GM23338 (cell line): ENCODE measurements at regions not wholly inside any gene's neighbourhood (a gene's known extent, or its start where the extent isn't known, plus 50 kb on each side); places are given as distances from the start of the nearest gene placed in this dataset.

Source experiments
- ATAC-seq: fragments of 200-7000 bp; cut with Tn5 transposase; 3 replicates; pipeline ENCODE4 v1.9.1; 2020
- DNase-seq: peaks from one replicate; pipeline ENCODE4 v3.0.0-alpha.2; 2015; ENCODE audit warnings: low spot score
- H2AFZ ChIP-seq: fragments of 200-600 bp; sonication (generic); 2 replicates; pipeline ENCODE4 v1.8.0; 2016; ENCODE audit warnings: antibody characterized with exemption, mild to moderate bottlenecking, moderate library complexity
- H3F3A ChIP-seq: fragments of 200-600 bp; sonication (generic); replicated peaks from 2 replicates; pipeline ENCODE4 v1.8.0; 2017; ENCODE audit warnings: antibody characterized with exemption, mixed run types, low read depth
- H3K27ac ChIP-seq: fragments of 200-600 bp; sonication (generic); 2 replicates; pipeline ENCODE4 v1.6.1; 2016; ENCODE audit warnings: low read depth
- H3K27me3 ChIP-seq: fragments of 200-600 bp; sonication (generic); 2 replicates; pipeline ENCODE4 v1.8.0; 2016; ENCODE audit warnings: mild to moderate bottlenecking, mixed run types, moderate library complexity; ENCODE audit not compliant: insufficient read depth
- H3K36me3 ChIP-seq: fragments of 200-600 bp; sonication (generic); 2 replicates; pipeline ENCODE4 v1.8.0; 2016; ENCODE audit warnings: mild to moderate bottlenecking; ENCODE audit not compliant: insufficient read depth
- H3K4me1 ChIP-seq: fragments of 200-600 bp; sonication (generic); 2 replicates; pipeline ENCODE4 v1.8.0; 2016; ENCODE audit warnings: mild to moderate bottlenecking, moderate library complexity; ENCODE audit not compliant: insufficient read depth
- H3K4me2 ChIP-seq: fragments of 200-600 bp; sonication (generic); 2 replicates; pipeline ENCODE4 v1.7.1; 2017; ENCODE audit warnings: mixed run types
- H3K4me3 ChIP-seq: fragments of 200-600 bp; sonication (generic); 2 replicates; pipeline ENCODE4 v1.6.1; 2016; ENCODE audit warnings: mixed run types
- H3K79me2 ChIP-seq: fragments of 200-600 bp; sonication (generic); replicated peaks from 2 replicates; pipeline ENCODE4 v1.8.0; 2017; ENCODE audit warnings: mild to moderate bottlenecking; ENCODE audit not compliant: insufficient read depth
- H3K9me2 ChIP-seq: fragments of 200-600 bp; sonication (generic); 2 replicates; pipeline ENCODE4 v1.8.0; 2017; ENCODE audit not compliant: insufficient read depth
- H4K20me1 ChIP-seq: fragments of 200-600 bp; sonication (generic); replicated peaks from 2 replicates; pipeline ENCODE4 v1.8.0; 2017; ENCODE audit warnings: mild to moderate bottlenecking; ENCODE audit not compliant: insufficient read depth
- H3K27ac Mint-ChIP-seq: 2 replicates; pipeline ENCODE4 v1.8.0; 2020; ENCODE audit warnings: inconsistent platforms, mild to moderate bottlenecking, moderate library complexity, mixed read lengths
- H3K27me3 Mint-ChIP-seq: 3 replicates; pipeline ENCODE4 v1.8.0; 2022; ENCODE audit warnings: low read depth, mild to moderate bottlenecking, moderate library complexity, mixed read lengths, inconsistent platforms; ENCODE audit not compliant: insufficient read depth, poor library complexity
- H3K36me3 Mint-ChIP-seq: 3 replicates; pipeline ENCODE4 v1.8.0; 2021; ENCODE audit warnings: low read depth, mild to moderate bottlenecking, inconsistent platforms, moderate library complexity, mixed read lengths
- H3K4me1 Mint-ChIP-seq: 3 replicates; pipeline ENCODE4 v1.8.0; 2020; ENCODE audit warnings: mild to moderate bottlenecking, inconsistent platforms, mixed read lengths
- H3K4me3 Mint-ChIP-seq: 3 replicates; pipeline ENCODE4 v1.8.0; 2021; ENCODE audit warnings: moderate library complexity, mild to moderate bottlenecking, inconsistent platforms, mixed read lengths
- H3K9me3 Mint-ChIP-seq: 3 replicates; pipeline ENCODE4 v1.8.0; 2020; ENCODE audit warnings: moderate library complexity, mild to moderate bottlenecking, inconsistent platforms, mixed read lengths
- CREB1 ChIP-seq: fragments of 250-450 bp; sonication (Bioruptor Pico); IDR thresholded peaks from 2 replicates; pipeline ENCODE4 v1.5.0; 2020; ENCODE audit warnings: low read depth, mild to moderate bottlenecking, moderate library complexity
- CTCF ChIP-seq, 2 experiments: fragments of 200-600 bp in 1 of 2; sonication (generic) in 1 of 2; conservative IDR thresholded peaks; 2 replicates each; pipeline versions ENCODE4 v1.5.1 to v1.6.1; 2016 to 2017; ENCODE audit warnings: antibody characterized with exemption in 2 of 2, low read depth in 2 of 2, mild to moderate bottlenecking in 2 of 2, moderate library complexity in 1 of 2
- ETS1 ChIP-seq: IDR thresholded peaks from 2 replicates; pipeline ENCODE4 v1.6.1; 2016; ENCODE audit warnings: antibody characterized with exemption
- EZH2 ChIP-seq: fragments of 200-600 bp; sonication (generic); IDR thresholded peaks from one replicate; pipeline ENCODE4 v1.8.0; 2017; ENCODE audit warnings: antibody characterized with exemption, mild to moderate bottlenecking, low read depth; ENCODE audit not compliant: unreplicated experiment
- JUNB ChIP-seq: IDR thresholded peaks from one replicate; pipeline ENCODE4 v1.6.1; 2016; ENCODE audit warnings: antibody characterized with exemption; ENCODE audit not compliant: unreplicated experiment
- REST ChIP-seq: IDR thresholded peaks from one replicate; pipeline ENCODE4 v1.6.1; 2018; ENCODE audit warnings: antibody characterized with exemption; ENCODE audit not compliant: unreplicated experiment
- STAT1 ChIP-seq: IDR thresholded peaks from one replicate; pipeline ENCODE4 v1.6.1; 2016; ENCODE audit warnings: antibody characterized with exemption; ENCODE audit not compliant: unreplicated experiment
- ZNF114 ChIP-seq: fragments of 250-450 bp; sonication (Bioruptor Pico); IDR thresholded peaks from 2 replicates; pipeline ENCODE4 v1.5.0; 2020; ENCODE audit warnings: mild to moderate bottlenecking, moderate library complexity
- ZNF331 ChIP-seq: fragments of 250-450 bp; sonication (Bioruptor Pico); IDR thresholded peaks from 2 replicates; pipeline ENCODE4 v1.5.0; 2020; ENCODE audit warnings: low read depth, mild to moderate bottlenecking, moderate library complexity
- ZNF462 ChIP-seq: fragments of 250-450 bp; sonication (Bioruptor Pico); IDR thresholded peaks from 2 replicates; pipeline ENCODE4 v1.5.0; 2020; ENCODE audit warnings: mild to moderate bottlenecking, moderate library complexity

GRCh38 chr6:117076076-117076475 lies 189.3 kb upstream of the VGLL2 start:
- Histone ChIP-seq H3K4me2 (no peak overlapping the region), H3F3A (no peaks in the 10 kb centered on the region), H4K20me1 (no peaks in the 10 kb centered on the region), H3K4me3 (no peak overlapping the region), H3K9me2 (no peaks in the 10 kb centered on the region), H3K4me1 (peaks cover 4% of the 10 kb centered on the region; the same call in 1 of the 2 replicates), H3K27ac (no peak overlapping the region), H3K79me2 (no peaks in the 10 kb centered on the region), H3K36me3 (no peaks in the 10 kb centered on the region), H3K27me3 (no peaks in the 10 kb centered on the region), H2AFZ (no peak overlapping the region)
- H3K4me1 Mint-ChIP-seq, result peaks cover 8% of the 10 kb centered on the region; the same call in 2 of the 3 replicates
- DNase-seq (no peak), ATAC-seq (no peak)
- no peaks in the 10 kb centered on the region for H3K27me3 Mint-ChIP-seq
- H3K27ac Mint-ChIP-seq, result no peak overlapping the region
- H3K9me3 Mint-ChIP-seq, result no peaks in the 10 kb centered on the region
- TF ChIP-seq ZNF114 (no peak), CREB1 (CRISPR knock-in tag) (no peak), ETS1 (no peak), JUNB (no peak), STAT1 (no peak), CTCF (conservative IDR thresholded peaks at IDR 0.05; ENCODE audit: low read depth in 2 of 2) (no peak), ZNF462 (no peak), REST (no peak), ZNF331 (no peak), EZH2 (no peak)
- no peak overlapping the region for H3K4me3 Mint-ChIP-seq
- no peaks in the 10 kb centered on the region; the same call in 2 of the 3 replicates for H3K36me3 Mint-ChIP-seq
